Panc1 (cell line): ENCODE measurements at regions not wholly inside any gene's neighbourhood (a gene's known extent, or its start where the extent isn't known, plus 50 kb on each side); places are given as distances from the start of the nearest gene placed in this dataset.

Experiments
- CTCF ChIP-seq: fragments of 450-650 bp; IDR thresholded peaks from 2 replicates; pipeline ENCODE4 v1.5.1; 2017; ENCODE audit warnings: mild to moderate bottlenecking
- POLR2AphosphoS5 ChIP-seq: IDR thresholded peaks from 2 replicates; pipeline ENCODE4 v1.6.1; 2012; ENCODE audit warnings: mild to moderate bottlenecking, low read depth, low read length, moderate library complexity
- REST ChIP-seq, 2 experiments: IDR thresholded peaks; 2 replicates each; pipeline ENCODE4 v1.6.1; 2011 to 2012; ENCODE audit warnings: low read depth in 2 of 2, control low read depth in 1 of 2, low read length in 1 of 2, mild to moderate bottlenecking in 1 of 2, moderate library complexity in 1 of 2; ENCODE audit not compliant: insufficient read depth in 1 of 2

- TF ChIP-seq CTCF (no peak), POLR2AphosphoS5 (no peak), REST (IDR thresholded peaks at IDR 0.05; ENCODE audit: insufficient read depth in 1 of 2, low read depth in 2 of 2, low read length in 1 of 2) (no peak)
These were observed 313.1 kb downstream of the ADGRD1 start for GRCh38 chr12:131266591-131267467.
